GM03348 (cell line): ENCODE measurements at regions not wholly inside any gene's neighbourhood (a gene's known extent, or its start where the extent isn't known, plus 50 kb on each side); places are given as distances from the start of the nearest gene placed in this dataset.

Experiments
- DNase-seq: peaks from one replicate; pipeline ENCODE4 v3.0.0; 2012; ENCODE audit warnings: low spot score

DNA sequence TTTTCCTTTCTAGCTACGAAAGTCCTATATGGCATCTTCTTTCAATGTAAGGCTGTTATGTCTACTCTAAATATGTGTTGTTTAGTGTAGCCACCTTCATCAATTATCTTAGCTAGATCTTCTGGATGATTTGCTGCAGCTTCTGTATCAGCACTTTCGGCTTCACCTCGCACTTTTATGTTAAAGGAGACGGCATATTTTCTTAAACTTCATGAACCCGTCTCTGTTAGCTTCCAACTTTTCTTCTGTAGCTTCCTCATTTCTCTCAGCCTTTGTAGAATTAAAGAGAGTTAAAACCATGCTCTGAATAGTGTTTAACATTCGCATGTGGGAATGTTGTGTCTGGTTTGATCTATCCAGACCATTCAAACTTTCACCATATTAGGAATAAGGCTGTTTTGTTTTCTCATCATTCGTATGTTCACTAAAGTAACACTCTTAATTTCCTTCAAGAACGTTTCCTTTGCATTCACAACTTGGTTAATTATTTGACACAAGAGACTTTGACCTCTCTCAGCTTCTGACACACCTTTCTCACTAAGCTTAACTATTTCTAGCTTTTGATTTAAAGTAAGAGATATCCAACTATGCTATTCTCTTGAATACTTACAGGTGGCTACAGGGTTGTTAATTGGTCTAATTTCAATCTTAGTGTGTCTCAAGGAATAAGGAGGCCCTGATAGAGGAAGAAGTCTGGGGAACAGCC is 476.8 kb downstream of the GABRG1 start:
- no peak for DNase-seq

DNA sequence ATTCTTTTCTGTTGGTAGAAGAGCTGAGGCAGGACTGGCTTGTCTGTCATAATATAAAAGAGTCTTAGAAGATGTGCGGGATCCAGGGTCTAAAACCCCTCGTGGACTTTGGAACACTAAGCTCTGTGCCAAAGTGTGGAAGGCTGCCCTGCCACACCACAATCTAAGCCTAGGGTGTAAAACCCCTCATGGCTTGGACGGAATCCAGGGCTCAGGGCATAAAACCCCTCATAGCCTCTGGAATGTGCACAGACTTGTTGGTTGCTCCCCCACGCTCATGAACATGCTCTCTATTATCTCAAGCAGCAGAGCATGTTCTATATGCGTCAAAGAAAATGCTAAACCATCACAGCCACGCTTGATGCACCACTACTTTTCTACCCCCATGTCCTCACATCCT is 483.6 kb downstream of the GABRG1 start:
- DNase-seq: no peak

DNA sequence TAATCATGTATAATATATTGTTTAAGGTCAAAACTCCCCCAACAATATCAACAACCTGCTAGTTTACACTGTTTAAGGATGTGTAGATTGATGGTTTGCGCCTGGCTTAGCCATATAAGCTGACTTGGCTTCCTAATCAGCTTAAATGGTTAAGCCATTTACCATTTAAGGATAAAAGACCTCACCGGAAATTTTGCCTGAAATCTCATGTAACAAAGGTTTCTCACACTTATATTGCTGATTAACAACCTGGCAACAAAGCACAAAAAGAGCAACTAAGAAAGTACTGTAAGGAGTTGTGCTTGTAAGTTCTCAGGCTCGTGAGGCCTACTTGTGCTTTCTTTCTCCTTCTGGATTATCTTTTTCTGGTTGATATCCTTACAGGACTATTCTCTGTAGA is 485.2 kb downstream of the GABRG1 start:
- no peak for DNase-seq

DNA sequence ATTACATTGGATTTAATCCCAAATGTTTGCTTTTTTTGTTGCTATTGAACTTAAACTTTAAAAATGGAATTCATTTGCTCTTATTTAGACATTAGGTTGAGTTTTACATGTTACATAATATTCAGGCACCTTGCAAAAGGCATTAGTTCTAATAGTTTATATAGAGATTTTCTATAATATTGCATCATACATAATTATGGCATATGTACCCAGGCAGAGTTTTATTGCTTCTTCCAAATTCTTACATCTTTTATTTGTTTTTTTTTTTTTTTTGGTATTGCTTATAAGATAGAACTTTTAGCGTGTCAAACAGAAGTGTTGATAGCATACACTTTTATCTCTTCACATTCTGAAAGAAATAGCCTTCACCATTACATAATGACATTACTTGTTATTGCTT is 487.7 kb downstream of the GABRG1 start:
- no peak for DNase-seq

DNA sequence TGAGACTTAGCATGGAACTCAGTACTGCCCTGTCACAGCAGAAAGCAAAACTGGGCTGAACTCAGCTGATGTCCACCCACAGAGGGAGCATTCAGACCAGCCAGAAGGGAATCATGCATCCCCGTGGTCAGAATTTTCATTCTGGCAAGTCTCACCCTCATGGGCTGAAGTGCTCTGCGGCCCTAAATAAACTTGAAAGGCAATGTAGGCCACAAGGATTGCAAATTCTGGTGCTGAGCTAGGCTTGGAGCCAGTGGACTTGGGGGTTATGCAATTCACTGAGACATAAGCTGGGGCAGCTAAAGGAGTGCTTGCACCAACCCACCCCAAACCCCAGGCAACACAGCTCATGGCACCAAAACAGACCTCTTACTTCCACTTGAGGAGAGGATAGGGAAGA is 494.1 kb downstream of the GABRG1 start:
- no peak for DNase-seq

DNA sequence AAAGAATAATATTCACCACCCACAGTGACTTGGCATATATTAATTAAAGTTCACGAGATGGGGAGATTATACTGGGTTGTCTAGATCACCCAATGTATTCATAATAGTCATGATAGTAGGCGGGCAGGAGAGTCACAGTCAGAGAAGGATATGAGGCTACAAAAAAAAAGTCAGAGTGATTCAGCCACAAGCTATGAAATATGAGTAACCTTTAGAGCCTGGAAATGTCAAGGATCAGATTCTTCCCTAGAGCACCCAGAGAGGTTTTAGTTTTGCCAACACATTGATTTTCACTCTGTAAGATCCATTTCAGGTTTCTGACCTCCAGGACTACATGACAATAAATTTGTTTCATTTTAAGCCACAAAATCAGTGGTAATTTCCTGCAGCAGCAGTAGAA is 501.9 kb downstream of the GABRG1 start:
- DNase-seq: peak; percentile 22

DNA sequence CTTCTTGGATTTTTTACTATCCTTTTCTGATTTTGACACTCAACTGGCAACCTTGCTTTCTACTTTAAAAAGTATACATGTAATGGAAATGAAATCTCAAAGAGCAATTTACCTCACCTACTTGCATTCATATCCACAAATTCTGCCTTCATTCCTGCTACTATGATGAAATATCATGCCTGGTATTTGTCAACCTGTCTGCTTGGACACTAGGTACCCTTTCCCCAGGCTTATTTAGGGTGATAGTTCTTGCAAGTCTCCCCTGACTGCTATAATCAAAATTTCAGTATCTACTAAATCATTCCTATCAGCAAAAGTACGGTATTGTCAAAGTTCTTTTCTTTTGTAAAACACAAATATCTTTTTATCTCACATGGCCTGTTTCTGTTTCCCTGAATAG is 503.0 kb downstream of the GABRG1 start:
- DNase-seq: no peak

DNA sequence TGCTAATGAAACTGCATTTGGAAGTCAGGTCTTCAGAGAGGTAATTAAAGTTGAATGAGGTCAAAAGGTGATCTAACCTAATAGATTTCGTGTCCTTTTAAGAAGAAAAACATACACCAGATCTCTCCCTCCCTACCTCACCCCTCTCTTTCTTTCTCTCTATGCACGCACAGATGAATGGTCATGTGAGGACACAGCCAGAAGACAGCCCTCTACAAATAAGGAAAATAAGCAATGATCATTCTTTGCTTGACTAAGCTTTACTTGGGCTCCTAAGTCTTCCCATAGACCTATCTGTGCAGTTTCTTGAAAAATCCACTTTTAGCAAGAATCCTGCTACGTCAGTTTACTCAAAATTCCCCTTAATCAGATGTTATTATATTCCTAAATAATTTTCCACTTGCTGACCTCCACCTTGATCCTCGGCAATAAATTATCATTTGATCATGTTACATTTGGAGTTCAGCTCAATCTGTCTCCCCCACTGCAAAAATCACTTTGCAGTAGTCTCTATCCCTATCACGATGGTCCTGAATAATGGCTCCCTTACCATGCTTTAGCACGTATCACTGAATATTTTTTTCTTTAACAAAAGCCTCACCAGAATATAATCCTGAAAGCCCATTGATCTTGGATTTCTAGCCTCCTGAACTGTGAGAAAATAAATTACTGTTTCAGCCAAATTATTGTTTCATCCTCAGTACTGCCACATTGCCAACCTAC is 527.3 kb downstream of the GABRG1 start:
- DNase-seq: no peak

DNA sequence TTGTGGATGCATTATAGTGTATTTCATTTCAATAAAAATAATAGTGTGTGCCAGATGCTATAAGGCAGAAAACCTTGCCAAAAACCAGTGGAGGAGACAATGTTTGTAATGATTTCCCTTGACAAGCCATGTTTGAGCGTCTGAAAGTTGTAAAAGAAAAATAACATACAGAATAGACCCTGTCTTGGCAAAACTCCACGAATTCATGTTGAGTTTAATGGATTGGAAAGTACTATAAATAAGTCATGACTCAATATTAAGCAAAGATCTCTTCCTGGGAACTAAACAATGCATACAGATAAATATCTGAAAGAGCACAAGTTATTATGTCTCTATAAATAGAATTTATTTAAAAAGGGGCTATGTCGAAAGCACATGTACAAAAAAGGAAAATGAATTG is 543.5 kb downstream of the GABRG1 start:
- DNase-seq: no peak

DNA sequence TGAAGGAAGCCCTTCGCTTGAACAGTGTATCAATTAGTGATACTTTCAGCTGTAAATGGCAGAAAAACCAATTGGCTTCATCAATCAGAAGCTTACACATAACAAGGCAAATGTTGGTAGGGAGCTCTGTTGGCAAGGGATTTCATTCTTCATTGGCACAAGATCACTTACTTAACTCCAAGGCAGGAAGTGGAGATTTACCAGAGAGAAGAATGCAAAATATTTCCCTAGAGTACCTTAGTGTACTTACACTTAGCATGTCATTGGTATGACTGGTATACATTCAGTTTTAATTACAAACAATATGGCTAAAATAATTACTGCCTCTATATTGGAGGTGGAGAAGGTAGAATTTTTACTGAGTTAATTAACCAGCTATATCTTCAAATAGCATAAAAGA is 545.0 kb downstream of the GABRG1 start:
- no peak for DNase-seq

DNA sequence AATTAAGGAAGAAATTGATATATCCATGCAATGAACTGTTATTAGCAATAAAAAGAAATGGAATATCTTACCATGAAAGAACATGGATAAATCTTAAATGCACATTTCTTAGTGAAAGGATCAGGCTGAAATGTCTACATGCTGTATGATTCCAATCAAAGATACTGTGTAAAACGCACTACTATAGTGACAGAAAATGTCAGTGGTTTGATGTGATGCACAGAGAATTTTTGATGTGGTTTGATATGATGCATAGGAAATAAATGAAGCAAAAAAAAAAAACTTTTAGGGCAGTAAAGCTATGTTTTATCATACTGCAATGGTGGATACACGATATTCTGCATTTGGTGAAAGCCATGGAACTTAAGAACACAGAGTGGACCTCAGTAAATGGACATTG is 547.6 kb downstream of the GABRG1 start:
- DNase-seq: no peak

DNA sequence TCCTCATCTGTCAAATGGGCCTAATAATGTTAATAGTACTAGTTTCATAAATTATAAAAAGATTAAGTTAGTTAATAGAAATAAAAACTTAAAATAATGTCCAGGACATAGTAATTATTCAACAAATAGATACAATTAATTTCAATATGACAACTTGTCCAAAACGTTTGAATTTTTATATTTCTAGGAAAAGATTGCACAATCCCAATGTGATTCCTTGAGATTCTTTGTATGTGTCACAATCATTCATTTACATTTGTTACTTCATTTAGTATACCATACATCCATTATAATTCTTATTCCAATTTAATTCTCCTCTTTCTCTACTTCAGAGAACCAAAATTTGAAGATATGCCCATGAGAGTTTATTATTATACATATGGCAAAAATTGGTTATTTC is 554.2 kb downstream of the GABRG1 start:
- no peak for DNase-seq

DNA sequence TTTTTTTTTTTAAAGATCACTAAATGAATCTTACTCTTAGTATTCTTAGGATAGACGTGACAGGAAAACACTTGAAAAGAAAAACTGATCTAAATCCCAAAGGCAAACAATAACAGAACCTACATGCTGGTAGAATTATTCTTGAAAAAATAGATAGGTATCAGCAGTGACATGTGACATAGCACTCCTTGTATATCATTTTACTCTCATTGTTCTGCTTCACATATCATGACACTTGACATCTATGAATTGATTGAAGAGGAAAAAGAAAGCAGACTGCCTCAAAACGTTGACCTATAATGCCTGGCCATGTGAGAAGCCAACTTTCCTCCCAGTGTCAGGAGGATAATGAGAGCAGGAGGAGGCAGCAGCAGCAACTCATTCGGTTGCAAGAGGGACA is 555.2 kb downstream of the GABRG1 start:
- DNase-seq: no peak

DNA sequence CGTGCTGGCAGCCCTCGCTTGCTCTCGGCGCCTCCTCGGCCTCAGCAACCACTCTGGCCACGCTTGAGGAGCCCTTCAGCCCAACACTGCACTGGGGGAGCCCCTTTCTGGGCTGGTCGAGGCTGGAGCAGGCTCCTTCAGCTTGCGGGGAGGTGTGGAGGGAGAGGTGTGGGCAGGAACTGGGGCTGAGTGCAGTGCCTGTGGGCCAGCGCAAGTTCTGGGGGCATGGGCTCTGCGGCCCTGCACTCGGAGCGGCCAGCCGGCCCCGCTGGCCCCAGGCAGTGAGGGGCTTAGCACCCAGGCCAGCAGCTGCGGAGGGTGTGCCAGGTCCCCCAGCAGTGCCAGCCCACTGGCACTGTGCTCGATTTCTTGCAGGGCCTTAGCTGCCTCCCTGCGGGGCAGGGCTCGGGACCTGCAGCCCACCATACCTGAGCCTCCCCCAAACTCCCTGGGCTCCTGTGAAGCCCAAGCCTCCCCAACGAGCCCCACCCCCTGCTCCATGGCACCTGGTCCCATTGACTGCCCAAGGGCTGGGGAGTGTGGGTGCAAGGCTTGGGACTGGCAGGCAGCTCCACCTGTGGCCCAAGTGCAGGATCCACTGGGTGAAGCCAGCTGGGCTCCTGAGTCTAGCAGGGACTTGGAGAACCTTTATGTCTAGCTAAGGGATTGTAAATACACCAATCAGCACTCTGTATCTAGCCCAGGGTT is 556.8 kb downstream of the GABRG1 start:
- no peak for DNase-seq

DNA sequence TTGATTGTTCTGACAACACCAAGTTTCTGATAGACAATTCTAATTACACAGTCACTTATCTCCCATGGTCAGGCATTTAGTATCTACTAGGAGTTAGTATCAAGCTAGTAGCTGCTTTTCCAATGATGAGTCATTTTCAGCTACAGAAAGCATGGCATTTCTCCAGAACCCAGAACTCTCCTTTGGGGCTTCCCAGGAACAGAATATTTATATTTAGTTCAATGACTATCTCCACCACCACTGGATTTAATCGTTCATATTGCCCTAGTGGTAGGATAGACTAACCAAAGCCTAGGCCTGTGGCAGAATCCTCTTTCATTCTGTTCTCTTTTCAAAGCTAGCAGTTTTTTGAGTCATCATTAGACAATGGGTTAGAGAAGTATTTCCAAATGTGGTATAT is 569.4 kb downstream of the GABRG1 start:
- no peak for DNase-seq

DNA sequence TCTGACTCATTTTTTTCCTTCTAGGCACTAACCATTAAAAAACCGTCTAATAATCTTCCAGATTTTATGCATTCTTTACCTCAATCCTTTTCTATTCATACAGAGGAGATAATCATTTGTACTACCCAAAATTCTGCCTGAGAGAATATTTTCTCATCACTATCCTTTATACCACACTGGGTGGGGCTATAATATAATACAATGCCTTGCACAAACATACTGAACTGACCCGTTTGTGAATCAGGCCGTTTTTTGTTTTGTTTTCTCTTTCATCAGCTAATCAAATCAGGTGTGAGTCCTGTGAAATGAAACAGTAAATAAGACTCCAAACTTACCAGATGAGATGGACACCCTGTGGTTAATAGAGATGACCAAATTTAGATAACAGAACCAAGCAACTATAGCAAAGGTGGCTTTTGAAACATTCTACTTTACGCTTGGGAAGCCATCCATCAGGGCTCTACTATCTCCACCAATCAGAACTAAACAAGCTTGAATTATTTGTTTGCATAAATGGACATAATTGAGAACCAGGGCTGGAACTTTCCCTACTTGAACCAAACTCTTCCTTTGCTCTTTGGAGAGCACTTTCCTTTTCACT is 573.0 kb downstream of the GABRG1 start:
- no peak for DNase-seq

DNA sequence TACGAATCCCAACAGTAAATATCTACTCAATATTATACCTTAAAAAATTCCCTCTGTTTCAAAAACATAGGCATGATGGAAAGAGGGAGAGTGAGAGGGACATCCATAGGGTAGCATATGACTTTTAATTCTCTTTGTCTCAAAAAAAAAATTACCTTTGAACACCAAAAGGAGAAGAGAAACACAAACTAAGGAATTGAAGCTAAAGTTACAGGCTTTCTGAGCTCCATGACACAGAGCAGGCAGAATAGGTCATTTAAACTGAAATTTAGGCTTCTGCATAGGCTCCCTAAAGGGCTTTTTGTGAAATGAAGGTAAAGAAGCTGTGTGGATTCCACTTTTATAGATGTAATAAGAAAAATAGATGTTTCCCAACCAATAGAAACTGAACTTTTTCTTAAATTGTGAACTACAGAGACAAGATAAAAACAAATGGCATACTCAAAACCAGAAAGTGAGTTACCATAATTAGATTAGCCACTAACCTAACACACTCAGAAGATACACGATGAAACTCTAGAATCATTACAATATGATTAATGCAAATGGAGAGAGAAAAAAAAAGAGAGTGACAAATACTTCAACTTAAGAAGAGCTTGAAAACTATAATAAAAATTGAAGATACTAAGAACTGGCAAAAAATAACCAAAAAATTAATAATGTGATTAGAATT is 584.6 kb downstream of the GABRG1 start:
- DNase-seq: no peak

DNA sequence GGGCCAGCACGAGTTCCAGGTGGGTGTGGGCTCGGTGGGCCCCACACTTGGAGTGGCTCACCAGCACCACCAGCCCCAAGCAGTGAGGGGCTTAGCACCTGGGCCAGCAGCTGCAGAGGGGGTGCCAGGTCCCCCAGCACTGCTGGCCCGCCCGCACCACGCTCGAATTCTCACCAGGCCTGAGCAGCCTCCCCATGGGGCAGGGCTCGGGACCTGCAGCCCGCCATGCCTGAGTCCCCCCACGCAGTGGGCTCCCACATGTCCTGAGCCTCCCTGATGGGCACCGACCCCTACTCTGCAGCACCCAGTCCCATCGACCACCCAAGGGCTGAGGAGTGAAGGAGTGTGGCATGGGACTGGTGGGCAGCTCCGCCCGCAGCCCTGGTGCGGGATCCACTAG is 593.4 kb downstream of the GABRG1 start:
- DNase-seq: no peak

DNA sequence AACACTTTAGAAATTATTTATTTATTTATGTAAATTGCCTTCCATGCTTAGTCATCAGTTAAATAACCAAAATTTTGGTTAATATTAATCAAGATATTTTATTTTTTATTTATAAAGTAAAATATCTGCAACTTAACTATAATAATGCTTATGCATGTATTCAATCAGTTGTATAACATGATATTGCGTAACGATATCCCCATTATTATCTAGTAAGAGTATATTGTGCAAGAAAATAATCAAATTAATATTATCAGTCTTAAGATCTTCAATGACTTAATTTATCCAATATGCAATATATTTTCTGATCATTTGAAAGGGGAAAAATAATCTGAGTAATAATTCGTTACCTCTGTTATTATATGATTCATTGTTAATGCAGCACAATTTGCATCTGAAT is 596.7 kb downstream of the GABRG1 start:
- DNase-seq: no peak

DNA sequence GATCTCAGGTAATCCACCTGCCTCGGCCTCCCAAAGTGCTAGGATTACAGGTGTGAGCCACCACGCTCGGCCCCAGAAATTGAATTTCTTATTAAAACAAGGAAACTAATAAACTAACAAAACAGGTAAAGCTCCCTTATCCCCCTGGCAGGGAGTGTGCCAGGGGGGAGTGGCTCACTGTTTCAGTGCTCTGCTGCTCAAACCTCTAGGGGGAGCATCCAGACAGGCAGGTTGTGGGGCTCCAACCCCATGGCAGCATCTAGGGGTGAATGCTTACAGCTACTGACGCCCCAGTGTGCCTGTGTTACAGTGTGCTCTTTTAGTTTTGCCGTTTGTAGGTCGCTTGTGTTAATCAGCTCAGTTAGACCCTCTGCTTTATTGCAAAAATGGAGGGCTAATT is 605.0 kb downstream of the GABRG1 start:
- no peak for DNase-seq

DNA sequence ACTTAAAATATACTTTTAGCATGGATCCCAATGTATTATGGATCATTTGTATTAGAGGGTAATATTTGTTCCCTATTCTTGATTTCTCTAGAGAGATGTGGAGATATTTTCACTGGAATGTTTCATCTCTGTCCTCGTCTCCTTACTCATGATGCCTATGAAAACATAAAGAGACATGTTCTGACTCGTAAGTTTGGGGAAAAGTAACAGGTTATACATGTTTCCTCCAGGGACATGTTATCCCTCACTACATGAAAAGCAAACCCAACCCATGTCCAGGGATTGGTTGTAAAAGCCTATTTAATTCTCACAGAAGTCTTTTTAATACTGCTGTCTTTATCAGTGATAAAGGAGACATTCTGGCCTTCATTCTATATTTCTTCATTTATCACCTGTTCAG is 621.4 kb downstream of the GABRG1 start:
- no peak for DNase-seq

DNA sequence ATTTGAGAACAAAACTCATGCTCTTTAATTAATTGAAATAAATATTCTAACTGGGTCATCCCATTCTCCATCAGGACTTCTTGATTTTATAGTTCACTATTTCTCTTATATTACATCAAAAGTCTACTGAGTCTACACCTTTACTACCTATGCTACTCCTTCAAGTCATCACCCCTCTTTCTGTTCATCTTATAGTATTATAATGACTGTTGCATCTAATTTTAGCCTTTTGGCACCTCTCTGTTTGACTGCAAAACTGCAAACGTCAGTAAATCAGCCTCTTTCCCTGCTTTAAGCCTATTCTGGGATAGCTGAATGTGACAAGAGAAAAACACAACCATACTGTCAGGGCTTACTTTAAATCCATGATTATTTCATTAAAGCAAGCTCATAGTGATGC is 639.1 kb downstream of the GABRG1 start:
- DNase-seq: no peak
